Dendritic cell treated with granulocyte-macrophage colony-stimulating factor and Interleukin-4, amounts not matched to agents 40 ng/mL and 50 ng/mL, for 4 days (primary cell): ENCODE measurements at regions not wholly inside any gene's neighbourhood (a gene's known extent, or its start where the extent isn't known, plus 50 kb on each side); places are given as distances from the start of the nearest gene placed in this dataset.
"Not testable (repeated sequence)": the region's sequence is repeated elsewhere in the genome, so short reads cannot be mapped to it uniquely, and the experiment has no call there.

Source experiments
- H3K27ac Mint-ChIP-seq: one replicate; pipeline ENCODE4 v1.8.0; 2022; ENCODE audit warnings: mild to moderate bottlenecking, mixed read lengths
- H3K27me3 Mint-ChIP-seq: one replicate; pipeline ENCODE4 v1.8.0; 2022; ENCODE audit warnings: mild to moderate bottlenecking, mixed read lengths
- H3K36me3 Mint-ChIP-seq: one replicate; pipeline ENCODE4 v1.8.0; 2022; ENCODE audit warnings: low read depth, mixed read lengths
- H3K4me1 Mint-ChIP-seq: one replicate; pipeline ENCODE4 v1.8.0; 2022; ENCODE audit warnings: low read depth, mixed read lengths
- H3K4me3 Mint-ChIP-seq: one replicate; pipeline ENCODE4 v1.8.0; 2022; ENCODE audit warnings: mild to moderate bottlenecking, moderate library complexity, mixed read lengths
- H3K9me3 Mint-ChIP-seq: one replicate; pipeline ENCODE4 v1.8.0; 2022; ENCODE audit warnings: mixed read lengths
- intact Hi-C: fragments of 100-400 bp; cut with micrococcal nuclease; formaldehyde crosslinking; loops from one replicate; pipeline ENCODE4 v1.15.0; 2022

- no peak overlapping the region for H3K27ac Mint-ChIP-seq
- intact Hi-C loops, result no loop called here
- H3K4me3 Mint-ChIP-seq, result no peak overlapping the region
- peaks cover 9% of the 10 kb centered on the region for H3K9me3 Mint-ChIP-seq
- H3K36me3 Mint-ChIP-seq, result no peaks in the 10 kb centered on the region
- no peaks in the 10 kb centered on the region for H3K27me3 Mint-ChIP-seq
- peaks cover 5% of the 10 kb centered on the region for H3K4me1 Mint-ChIP-seq
These were observed 87.8 kb upstream of the RNU6-1 start for GRCh38 chr15:67927501-67928168.

- Mint-ChIP-seq H3K9me3 (peaks cover 9% of the 10 kb centered on the region), H3K27me3 (no peaks in the 10 kb centered on the region), H3K4me1 (peaks cover 5% of the 10 kb centered on the region), H3K36me3 (no peaks in the 10 kb centered on the region), H3K27ac (no peak overlapping the region), H3K4me3 (no peak overlapping the region)
- intact Hi-C loops, result no loop called here
These were observed 88.8 kb upstream of the RNU6-1 start for GRCh38 chr15:67928666-67929065.

DNA sequence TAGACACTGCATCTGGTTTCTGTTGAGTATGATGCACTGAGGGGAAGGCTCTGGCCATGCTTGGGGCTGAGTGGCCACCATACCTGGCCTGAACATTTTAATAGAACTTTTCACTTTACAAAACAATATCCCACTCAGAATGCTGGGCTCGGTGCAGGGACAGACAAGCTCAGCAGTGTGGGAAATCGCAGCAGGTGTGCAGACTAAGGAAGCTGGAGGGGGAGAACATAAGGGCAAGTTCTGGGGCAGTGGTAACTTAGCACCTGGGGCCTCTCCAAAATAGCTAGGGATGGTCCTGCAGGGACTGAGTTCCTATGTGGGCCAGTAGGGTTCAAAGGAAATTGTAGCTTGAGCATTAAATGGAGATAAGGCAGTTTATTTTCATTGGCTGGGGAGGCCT, 90.9 kb upstream of the RNU6-1 start:
- intact Hi-C loops, result no loop called here
- no peak overlapping the region for H3K4me3 Mint-ChIP-seq
- peaks cover 13% of the 10 kb centered on the region for H3K4me1 Mint-ChIP-seq
- H3K27me3 Mint-ChIP-seq, result no peaks in the 10 kb centered on the region
- H3K9me3 Mint-ChIP-seq, result peaks cover 9% of the 10 kb centered on the region
- H3K36me3 Mint-ChIP-seq, result no peaks in the 10 kb centered on the region
- no peak overlapping the region for H3K27ac Mint-ChIP-seq

- H3K27ac Mint-ChIP-seq, result no peak overlapping the region
- H3K27me3 Mint-ChIP-seq, result no peaks in the 10 kb centered on the region
- no peak overlapping the region for H3K4me3 Mint-ChIP-seq
- peaks cover 9% of the 10 kb centered on the region for H3K9me3 Mint-ChIP-seq
- peaks cover 13% of the 10 kb centered on the region for H3K4me1 Mint-ChIP-seq
- intact Hi-C loops, result no loop called here
- no peaks in the 10 kb centered on the region for H3K36me3 Mint-ChIP-seq
These were observed 92.0 kb upstream of the RNU6-1 start for GRCh38 chr15:67931861-67932260.

GRCh38 chr15:67934126-67934525, 94.3 kb upstream of the RNU6-1 start:
- H3K4me3 Mint-ChIP-seq, H3K27me3 Mint-ChIP-seq, intact Hi-C loops, H3K36me3 Mint-ChIP-seq, H3K9me3 Mint-ChIP-seq, H3K27ac Mint-ChIP-seq: not testable (repeated sequence)
- H3K4me1 Mint-ChIP-seq, result peaks cover 21% of the 10 kb centered on the region

DNA sequence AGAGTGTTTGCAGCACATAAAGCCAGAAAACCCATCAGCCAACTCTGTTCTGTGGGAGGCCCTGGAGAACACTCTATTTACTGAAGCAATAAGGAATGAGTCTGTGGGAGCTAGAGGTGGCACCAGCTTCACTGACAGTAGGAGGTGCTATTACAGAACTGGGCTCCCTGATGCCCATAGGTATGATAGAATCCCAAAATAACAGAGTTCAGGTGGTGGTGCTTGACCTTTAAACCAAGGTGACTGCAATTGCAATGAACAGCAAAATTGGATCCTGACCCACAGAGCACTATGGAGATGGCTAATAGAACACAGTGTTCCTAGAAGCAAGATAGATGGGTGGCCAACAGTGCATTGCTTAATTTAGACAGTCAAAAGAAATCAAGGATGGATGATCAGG, 95.4 kb upstream of the RNU6-1 start:
- Mint-ChIP-seq H3K27ac (no peak overlapping the region), H3K4me3 (no peak overlapping the region), H3K4me1 (peaks cover 21% of the 10 kb centered on the region), H3K36me3 (no peaks in the 10 kb centered on the region), H3K9me3 (peaks cover 9% of the 10 kb centered on the region), H3K27me3 (no peaks in the 10 kb centered on the region)
- intact Hi-C loops, result no loop called here

DNA sequence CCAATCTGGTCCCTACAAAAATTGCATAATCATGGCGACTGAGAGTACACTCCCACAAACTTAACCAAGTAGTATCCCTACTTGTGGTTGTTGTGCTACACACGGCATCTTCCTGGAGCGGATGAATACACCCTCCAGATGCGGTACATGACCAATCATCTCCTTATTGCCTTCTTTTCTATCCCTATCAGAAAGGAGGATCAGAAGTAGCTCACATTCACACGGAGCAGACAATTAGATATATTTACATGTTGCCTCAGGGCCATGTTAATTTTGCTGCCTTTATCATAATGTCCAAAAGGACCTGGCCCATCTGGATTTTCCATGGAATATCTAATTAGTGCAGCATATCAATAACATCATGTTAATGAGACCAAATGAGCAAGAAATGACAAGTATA, 96.4 kb upstream of the RNU6-1 start:
- intact Hi-C loops, result no loop called here
- H3K4me1 Mint-ChIP-seq, result peaks cover 21% of the 10 kb centered on the region
- H3K27me3 Mint-ChIP-seq, result no peaks in the 10 kb centered on the region
- H3K36me3 Mint-ChIP-seq, result no peaks in the 10 kb centered on the region
- peaks cover 9% of the 10 kb centered on the region for H3K9me3 Mint-ChIP-seq
- no peak overlapping the region for H3K27ac Mint-ChIP-seq
- no peak overlapping the region for H3K4me3 Mint-ChIP-seq

DNA sequence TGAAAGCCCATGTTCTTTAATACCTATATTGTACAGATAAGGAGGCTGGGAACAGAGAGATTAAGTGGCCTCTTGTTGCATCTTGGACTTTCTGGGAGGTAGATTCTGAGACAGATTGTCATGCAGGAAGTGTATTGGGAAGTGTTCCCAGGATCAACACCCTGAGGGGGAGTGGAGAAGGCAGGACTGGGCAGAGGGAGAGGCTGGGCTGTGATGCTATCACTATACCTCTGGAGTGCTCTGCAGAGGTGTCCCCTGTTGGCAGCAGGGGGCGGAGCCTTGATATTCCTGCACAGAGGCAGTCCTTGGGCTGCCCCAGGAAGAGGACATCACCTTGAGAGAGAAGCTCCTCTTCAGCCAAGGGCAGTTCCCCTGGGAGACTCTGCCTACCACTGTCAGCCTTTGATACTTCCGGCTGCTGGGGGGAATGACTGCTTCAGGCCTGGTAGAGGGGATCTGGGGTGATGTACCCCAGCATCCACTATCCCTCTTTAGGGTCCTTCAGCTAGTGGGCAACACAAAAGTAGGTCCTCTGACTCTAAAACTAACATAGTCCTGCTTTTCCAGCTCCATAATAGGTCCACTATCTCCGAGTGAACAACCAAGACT, 97.4 kb upstream of the RNU6-1 start:
- intact Hi-C loops, result no loop called here
- Mint-ChIP-seq H3K36me3 (no peaks in the 10 kb centered on the region), H3K27ac (no peak overlapping the region), H3K9me3 (peaks cover 9% of the 10 kb centered on the region), H3K4me1 (peaks cover 16% of the 10 kb centered on the region), H3K27me3 (no peaks in the 10 kb centered on the region), H3K4me3 (no peak overlapping the region)

DNA sequence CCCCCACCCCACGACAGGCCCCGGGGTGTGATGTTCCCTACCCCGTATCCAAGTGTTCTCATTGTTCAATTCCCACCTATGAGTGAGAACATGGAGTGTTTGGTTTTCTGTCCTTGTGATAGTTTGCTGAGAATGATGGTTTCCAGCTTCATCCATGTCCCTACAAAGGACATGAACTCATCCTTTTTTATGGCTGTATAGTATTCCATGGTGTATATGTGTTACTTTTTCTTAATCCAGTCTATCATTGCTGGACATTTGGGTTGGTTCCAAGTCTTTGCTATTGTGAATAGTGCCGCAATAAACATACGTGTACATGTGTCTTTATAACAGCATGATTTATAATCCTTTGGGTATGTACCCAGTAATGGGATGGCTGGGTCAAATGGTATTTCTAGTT, 99.3 kb upstream of the RNU6-1 start:
- H3K27ac Mint-ChIP-seq, intact Hi-C loops, H3K4me3 Mint-ChIP-seq, H3K27me3 Mint-ChIP-seq, H3K9me3 Mint-ChIP-seq, H3K36me3 Mint-ChIP-seq: not testable (repeated sequence)
- H3K4me1 Mint-ChIP-seq, result peaks cover 11% of the 10 kb centered on the region

DNA sequence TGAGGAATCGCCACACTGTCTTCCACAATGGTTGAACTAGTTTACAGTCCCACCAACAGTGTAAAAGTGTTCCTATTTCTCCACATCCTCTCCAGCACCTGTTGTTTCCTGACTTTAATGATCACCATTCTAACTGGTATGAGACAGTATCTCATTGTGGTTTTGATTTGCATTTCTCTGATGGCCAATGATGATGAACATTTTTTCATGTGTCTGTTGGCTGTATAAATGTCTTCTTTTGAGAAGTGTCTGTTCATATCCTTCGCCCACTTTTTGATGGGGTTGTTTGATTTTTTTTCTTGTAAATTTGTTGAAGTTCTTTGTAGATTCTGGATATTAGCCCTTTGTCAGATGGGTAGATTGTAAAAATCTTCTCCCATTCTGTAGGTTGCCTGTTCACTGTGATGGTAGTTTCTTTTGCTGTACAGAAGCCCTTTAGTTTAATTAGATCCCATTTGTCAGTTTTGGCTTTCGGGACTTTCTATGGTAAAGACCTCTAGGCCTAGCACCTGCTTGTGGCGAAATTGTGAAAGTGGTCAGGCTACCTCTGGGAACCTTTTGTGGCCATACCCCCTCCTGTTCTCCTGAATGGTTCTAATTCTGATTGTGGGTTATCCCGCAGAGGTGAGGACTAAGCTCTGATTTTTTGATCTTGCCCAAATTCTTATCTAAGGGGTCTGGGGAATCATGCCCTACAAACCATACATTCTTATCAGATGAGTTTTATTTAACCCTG, 99.9 kb upstream of the RNU6-1 start:
- H3K27me3 Mint-ChIP-seq, H3K9me3 Mint-ChIP-seq, H3K36me3 Mint-ChIP-seq, H3K4me3 Mint-ChIP-seq, H3K27ac Mint-ChIP-seq, intact Hi-C loops, H3K4me1 Mint-ChIP-seq: not testable (repeated sequence)

DNA sequence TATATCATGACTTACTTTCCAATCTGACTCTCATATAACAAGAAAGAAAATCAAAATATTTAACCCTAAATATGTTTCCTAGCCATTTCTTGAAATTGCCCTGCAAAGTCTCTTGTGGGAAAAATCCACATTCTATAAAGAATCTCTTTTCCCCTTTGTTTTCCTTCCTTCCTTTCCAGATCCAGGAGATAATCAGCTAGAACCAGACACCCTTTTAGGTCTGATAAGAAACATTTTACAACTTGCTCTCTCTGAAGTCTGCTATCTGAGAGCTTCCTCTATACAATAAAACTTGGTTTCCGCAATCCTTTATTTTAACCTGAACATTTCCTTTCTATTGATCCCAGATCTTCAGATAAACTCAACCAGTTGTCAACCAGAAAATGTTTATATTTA, 100.5 kb upstream of the RNU6-1 start:
- Mint-ChIP-seq H3K9me3 (no peaks in the 10 kb centered on the region), H3K4me3 (no peak overlapping the region), H3K27me3 (no peaks in the 10 kb centered on the region), H3K4me1 (peaks cover 9% of the 10 kb centered on the region), H3K27ac (no peak overlapping the region), H3K36me3 (no peaks in the 10 kb centered on the region)
- intact Hi-C loops, result no loop called here

DNA sequence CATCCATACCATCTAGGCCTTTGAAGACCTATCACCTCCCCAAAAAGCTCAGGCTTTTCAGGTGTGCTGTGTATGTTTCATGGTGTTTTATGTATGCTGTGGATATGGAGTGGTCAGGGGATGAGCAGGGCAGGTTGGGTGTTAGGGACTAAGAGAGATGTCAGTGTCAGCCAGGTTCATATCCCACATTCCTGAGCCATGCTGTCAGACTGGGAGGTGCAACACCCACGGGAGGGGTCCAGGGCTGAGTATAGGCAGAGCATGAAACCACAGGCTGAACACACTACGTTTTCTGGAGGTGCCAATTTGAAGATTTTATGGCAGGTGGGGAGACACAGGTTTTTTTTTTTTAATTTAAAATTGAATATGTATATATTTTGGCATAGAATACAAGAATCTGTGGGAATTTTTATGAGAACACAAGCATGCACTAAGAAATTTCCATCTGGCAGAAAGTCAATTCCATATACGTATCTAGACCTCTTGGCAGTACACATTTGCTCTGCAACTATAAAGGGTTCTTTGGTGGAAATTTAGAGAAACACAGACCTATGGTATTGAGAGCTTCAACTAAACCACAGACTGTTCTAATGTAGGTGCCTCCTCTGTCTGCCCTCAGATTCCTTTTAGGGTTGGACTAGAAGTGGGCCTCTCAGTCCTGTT, 101.9 kb upstream of the RNU6-1 start:
- H3K36me3 Mint-ChIP-seq, result no peaks in the 10 kb centered on the region
- H3K4me3 Mint-ChIP-seq, result no peak overlapping the region
- no peaks in the 10 kb centered on the region for H3K27me3 Mint-ChIP-seq
- no peaks in the 10 kb centered on the region for H3K9me3 Mint-ChIP-seq
- no peak overlapping the region for H3K27ac Mint-ChIP-seq
- peaks cover 14% of the 10 kb centered on the region for H3K4me1 Mint-ChIP-seq
- intact Hi-C loops, result no loop called here

GRCh38 chr15:67943475-67943874, 103.6 kb upstream of the RNU6-1 start:
- Mint-ChIP-seq H3K4me3 (no peak overlapping the region), H3K27ac (no peak overlapping the region), H3K9me3 (no peaks in the 10 kb centered on the region), H3K4me1 (peaks cover 6% of the 10 kb centered on the region), H3K27me3 (no peaks in the 10 kb centered on the region), H3K36me3 (no peaks in the 10 kb centered on the region)
- intact Hi-C loops, result no loop called here

- H3K36me3 Mint-ChIP-seq, result no peaks in the 10 kb centered on the region
These were observed 104.3 kb upstream of the RNU6-1 start for GRCh38 chr15:67944010-67944641.

More at GRCh38 chr15:67944010-67944641, 104.3 kb upstream of the RNU6-1 start:
- intact Hi-C loops, result no loop called here
- Mint-ChIP-seq H3K4me1 (peaks cover 5% of the 10 kb centered on the region), H3K9me3 (no peaks in the 10 kb centered on the region), H3K4me3 (no peak overlapping the region), H3K27me3 (no peaks in the 10 kb centered on the region), H3K27ac (no peak overlapping the region)
